AG09309 (cell line): ENCODE measurements at regions not wholly inside any gene's neighbourhood (a gene's known extent, or its start where the extent isn't known, plus 50 kb on each side); places are given as distances from the start of the nearest gene placed in this dataset.

Source experiments
- DNase-seq: peaks from one replicate; pipeline ENCODE4 v3.0.0-alpha.2; 2010; ENCODE audit warnings: low read depth
- H3K4me3 ChIP-seq: 2 replicates; pipeline ENCODE4 v1.5.1; 2011; ENCODE audit warnings: mild to moderate bottlenecking, low read depth, low read length, moderate library complexity; ENCODE audit not compliant: control insufficient read depth
- CTCF ChIP-seq: IDR thresholded peaks from 2 replicates; pipeline ENCODE4 v1.5.1; 2011; ENCODE audit warnings: mild to moderate bottlenecking, low read depth, low read length, inconsistent platforms; ENCODE audit not compliant: insufficient read depth, control insufficient read depth; ENCODE audit errors: missing control alignments

- DNase-seq, result no peak
- no peak for TF ChIP-seq CTCF
Measured at GRCh38 chr1:81358151-81358550, 442.6 kb upstream of the ADGRL2 start.

GRCh38 chr1:81351864-81352263 lies 448.9 kb upstream of the ADGRL2 start:
- no peak overlapping the region for H3K4me3 ChIP-seq
- TF ChIP-seq CTCF, result no peak
- no peak for DNase-seq

More at GRCh38 chr1:81358151-81358550, 442.6 kb upstream of the ADGRL2 start:
- H3K4me3 ChIP-seq, result no peak overlapping the region

- no peak for TF ChIP-seq CTCF
- no peak overlapping the region for H3K4me3 ChIP-seq
Measured at GRCh38 chr1:81349194-81349965, 451.4 kb upstream of the ADGRL2 start.

GRCh38 chr1:81345110-81345509 lies 455.6 kb upstream of the ADGRL2 start:
- TF ChIP-seq CTCF, result no peak
- DNase-seq, result no peak
- H3K4me3 ChIP-seq, result no peak overlapping the region

More at GRCh38 chr1:81349194-81349965, 451.4 kb upstream of the ADGRL2 start:
- no peak for DNase-seq

- TF ChIP-seq CTCF, result no peak
- no peak for DNase-seq
- no peak overlapping the region for H3K4me3 ChIP-seq
Measured at GRCh38 chr1:81340239-81340638, 460.5 kb upstream of the ADGRL2 start.

- DNase-seq, result no peak
- TF ChIP-seq CTCF, result no peak
- H3K4me3 ChIP-seq, result no peak overlapping the region
Measured at GRCh38 chr1:81337226-81337625, 463.5 kb upstream of the ADGRL2 start.
